GM12865 (cell line): ENCODE measurements at regions not wholly inside any gene's neighbourhood (a gene's known extent, or its start where the extent isn't known, plus 50 kb on each side); places are given as distances from the start of the nearest gene placed in this dataset.

Experiments
- DNase-seq: peaks from one replicate; pipeline ENCODE4 v3.0.0; 2010; ENCODE audit warnings: low read depth
- H3K4me3 ChIP-seq: 2 replicates; pipeline ENCODE4 v1.5.1; 2011; ENCODE audit warnings: mild to moderate bottlenecking, low read depth, low read length, control low read depth
- TF ChIP-seq, protein P1 (sequence below): IDR thresholded peaks from 2 replicates; pipeline ENCODE4 v1.5.1; 2011; ENCODE audit warnings: low read length, control low read depth, low read depth, inconsistent platforms; ENCODE audit not compliant: insufficient read depth; ENCODE audit errors: missing control alignments

DNA sequence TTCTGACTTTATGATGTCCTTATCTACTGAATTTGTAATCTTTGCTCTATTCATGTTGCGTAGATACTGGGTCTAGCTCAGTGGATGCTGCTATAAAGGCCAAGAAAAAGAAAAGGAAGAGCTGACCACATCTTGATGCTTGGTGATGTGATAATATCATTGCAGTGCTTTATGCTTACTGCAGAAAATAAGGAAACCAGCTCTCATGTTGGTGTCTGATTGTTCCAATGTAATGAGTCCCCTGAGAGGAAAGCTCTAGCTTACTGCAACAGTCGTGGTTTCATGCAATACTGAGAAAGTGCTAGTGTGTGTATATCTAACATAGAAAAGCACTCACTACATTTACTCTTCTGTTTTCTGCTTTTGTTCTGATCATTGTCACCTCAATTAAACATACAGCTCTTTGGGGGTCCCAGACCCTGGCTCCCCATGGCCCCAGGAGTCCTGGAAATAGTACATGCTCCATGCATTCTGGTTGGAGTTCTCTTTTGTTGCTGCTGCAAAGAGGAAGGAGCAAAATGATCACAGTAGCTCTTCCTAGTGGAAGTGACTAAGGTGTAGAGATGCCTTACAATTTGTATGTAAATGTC is 338.8 kb downstream of the CYRIA start:
- H3K4me3 ChIP-seq = no peak overlapping the region
- TF ChIP-seq, protein P1, sequence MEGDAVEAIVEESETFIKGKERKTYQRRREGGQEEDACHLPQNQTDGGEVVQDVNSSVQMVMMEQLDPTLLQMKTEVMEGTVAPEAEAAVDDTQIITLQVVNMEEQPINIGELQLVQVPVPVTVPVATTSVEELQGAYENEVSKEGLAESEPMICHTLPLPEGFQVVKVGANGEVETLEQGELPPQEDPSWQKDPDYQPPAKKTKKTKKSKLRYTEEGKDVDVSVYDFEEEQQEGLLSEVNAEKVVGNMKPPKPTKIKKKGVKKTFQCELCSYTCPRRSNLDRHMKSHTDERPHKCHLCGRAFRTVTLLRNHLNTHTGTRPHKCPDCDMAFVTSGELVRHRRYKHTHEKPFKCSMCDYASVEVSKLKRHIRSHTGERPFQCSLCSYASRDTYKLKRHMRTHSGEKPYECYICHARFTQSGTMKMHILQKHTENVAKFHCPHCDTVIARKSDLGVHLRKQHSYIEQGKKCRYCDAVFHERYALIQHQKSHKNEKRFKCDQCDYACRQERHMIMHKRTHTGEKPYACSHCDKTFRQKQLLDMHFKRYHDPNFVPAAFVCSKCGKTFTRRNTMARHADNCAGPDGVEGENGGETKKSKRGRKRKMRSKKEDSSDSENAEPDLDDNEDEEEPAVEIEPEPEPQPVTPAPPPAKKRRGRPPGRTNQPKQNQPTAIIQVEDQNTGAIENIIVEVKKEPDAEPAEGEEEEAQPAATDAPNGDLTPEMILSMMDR = no peak
- DNase-seq = no peak

DNA sequence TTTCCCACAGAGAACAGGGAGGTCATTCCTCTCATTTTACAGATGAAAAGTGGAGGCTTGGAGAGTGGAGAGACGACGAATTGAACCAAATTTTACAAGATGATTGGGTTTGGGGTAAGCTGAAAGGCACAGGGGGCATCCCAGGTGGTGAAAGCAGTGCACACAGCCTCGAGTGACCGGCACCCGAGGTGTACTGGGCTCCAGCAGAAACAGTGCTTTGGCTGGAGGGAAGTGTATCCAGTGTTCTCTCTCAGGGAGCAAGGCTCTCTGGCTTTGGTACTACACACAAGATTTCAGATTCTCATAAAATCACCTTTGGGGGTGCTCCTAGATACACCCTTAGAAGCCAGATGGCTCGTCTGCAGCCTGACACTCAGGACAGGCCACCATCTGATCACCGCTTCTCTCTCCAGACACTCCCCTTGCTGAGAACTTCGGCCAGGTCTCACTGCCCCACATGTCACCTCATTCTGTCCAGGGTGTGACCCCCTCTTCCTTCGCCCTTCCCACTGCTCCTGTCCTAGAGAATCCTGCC is 339.6 kb downstream of the CYRIA start:
- H3K4me3 ChIP-seq = no peak overlapping the region
- DNase-seq = no peak
- TF ChIP-seq, protein P1 = no peak

DNA sequence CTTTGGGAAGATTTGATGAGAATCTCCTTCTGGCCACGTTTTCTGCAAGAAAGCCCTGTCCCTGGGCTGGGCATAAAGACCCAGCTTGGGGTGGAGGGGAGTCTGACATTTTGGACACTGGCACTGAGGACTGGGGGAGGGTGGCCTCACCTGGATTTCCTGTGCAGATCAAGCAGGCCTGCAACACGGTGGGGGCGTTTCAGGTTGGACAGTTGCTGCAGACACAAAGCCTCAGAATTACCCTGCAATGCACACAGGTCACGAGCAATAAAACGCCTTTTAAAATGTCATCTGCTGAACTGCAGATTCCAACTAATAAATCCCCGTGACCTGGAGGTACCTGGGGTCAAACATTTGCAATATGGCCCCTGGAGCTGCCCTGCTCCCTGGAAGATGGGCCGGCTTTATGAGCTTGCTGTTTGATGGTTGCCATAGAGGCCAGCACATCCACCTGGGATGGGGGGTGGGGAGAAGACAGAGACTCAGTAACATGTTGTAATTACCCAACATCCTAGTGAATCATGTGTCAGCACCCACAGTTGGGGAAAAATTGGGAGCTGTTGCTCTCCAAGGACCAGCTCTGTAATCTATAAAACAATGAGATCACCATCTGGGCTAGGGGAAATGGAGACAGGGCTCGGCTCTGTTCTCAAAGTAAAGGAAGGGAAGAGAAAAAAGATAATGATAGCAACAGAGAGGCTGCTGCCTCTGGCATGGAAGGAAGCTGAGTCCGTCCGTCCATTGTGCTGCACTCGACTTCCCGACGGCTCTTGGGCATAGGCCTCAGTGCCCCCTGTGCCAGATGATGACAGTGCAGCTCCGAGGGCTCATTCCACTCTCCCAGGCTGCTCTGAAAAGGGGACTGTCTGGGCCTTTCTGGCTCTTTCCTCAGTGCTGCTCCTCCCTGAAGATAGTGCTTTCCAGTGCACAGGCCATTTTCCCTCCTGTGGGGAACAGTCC is 340.3 kb downstream of the CYRIA start:
- DNase-seq = no peak
- no peak overlapping the region for H3K4me3 ChIP-seq

GRCh38 chr2:16324544-16324937 is 341.1 kb downstream of the CYRIA start:
- DNase-seq = no peak
- H3K4me3 ChIP-seq = no peak overlapping the region
- TF ChIP-seq, protein P1 = no peak

More for the DNA sequence above, 340.3 kb downstream of the CYRIA start:
- TF ChIP-seq, protein P1 = no peak

- DNase-seq = no peak
- H3K4me3 ChIP-seq = no peak overlapping the region
- TF ChIP-seq, protein P1 = no peak
These were observed 341.8 kb downstream of the CYRIA start for GRCh38 chr2:16323551-16324543.

- DNase-seq = no peak
- TF ChIP-seq, protein P1 = no peak
- H3K4me3 ChIP-seq = no peak overlapping the region
These were observed 342.5 kb downstream of the CYRIA start for GRCh38 chr2:16323126-16323520.
